Right ventricle myocardium superior (tissue), 1 donor: ENCODE measurements at regions not wholly inside any gene's neighbourhood (a gene's known extent, or its start where the extent isn't known, plus 50 kb on each side); places are given as distances from the start of the nearest gene placed in this dataset.
"Not testable (repeated sequence)": the region's sequence is repeated elsewhere in the genome, so short reads cannot be mapped to it uniquely, and the experiment has no call there.

ENCODE experiments used
- ATAC-seq: fragments of 200-7000 bp; cut with Tn5 transposase; one replicate; pipeline ENCODE4 v1.9.1; 2020; ENCODE audit warnings: mild to moderate bottlenecking; ENCODE audit not compliant: poor library complexity
- DNase-seq: peaks from one replicate; pipeline ENCODE4 v3.0.0-alpha.2; 2020
- intact Hi-C: fragments of 100-400 bp; cut with DNase I; formaldehyde crosslinking; loops from one replicate; pipeline ENCODE4 v1.11.2; 2022
- donor health status: DM: no; HTN: yes; CAD: no; lungs with severe emphysema.

- ATAC-seq (no peak), DNase-seq (no peak)
- intact Hi-C loops, result no loop called here
Measured at GRCh38 chr6:137403443-137403842, 90.8 kb downstream of the OLIG3 start.

DNA sequence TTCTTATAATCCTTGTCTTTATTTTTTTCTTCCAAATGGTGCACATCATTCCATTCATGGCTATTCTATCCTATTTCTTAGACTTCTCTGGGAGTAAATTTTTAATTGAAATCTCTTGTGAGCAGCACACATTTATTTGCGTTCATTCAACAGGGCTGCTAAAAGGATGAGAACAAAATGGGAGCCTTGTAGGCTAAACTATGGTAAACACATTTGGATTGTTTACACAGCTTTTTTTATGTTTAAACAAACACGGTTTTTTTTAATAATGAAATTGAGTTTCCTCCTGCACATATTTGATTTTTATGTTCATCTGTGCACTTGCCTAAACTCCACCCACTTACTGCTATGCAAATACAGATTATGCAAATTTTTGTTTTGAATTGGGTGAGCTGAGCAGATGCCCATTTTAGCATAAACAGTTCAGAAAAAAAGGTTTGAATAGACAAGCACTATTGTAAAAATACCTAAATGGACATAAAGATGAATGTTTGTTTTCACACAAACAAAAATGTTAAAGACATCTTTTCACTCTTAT is 92.0 kb downstream of the OLIG3 start:
- intact Hi-C loops, result no loop called here
- ATAC-seq (no peak), DNase-seq (no peak)

GRCh38 chr6:137401088-137401487 is 93.1 kb downstream of the OLIG3 start:
- ATAC-seq (no peak), DNase-seq (no peak)
- intact Hi-C loops, result no loop called here

- ATAC-seq (no peak), DNase-seq (no peak)
- intact Hi-C loops, result no loop called here
Measured at GRCh38 chr6:137399881-137400443, 94.2 kb downstream of the OLIG3 start.

DNA sequence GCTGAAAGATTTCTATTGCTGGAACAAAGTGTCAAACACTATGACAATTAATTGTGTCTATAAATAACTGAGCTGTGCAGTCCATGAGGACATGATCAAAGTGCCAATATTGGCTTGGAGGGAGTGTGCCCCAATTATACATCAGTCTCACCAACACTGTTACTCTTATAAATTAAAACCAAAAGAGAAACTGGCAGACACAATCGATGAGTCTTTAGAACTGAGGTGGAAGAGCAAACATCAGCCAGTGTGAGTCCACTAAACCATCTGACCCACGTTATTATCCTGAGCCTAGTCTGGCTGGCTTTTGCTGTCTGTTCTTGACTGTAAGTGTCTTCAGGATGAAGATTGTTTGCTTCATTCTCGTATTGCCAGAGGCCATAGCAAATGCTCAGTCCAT is 98.9 kb downstream of the OLIG3 start:
- no peak for ATAC-seq
- intact Hi-C loops, result no loop called here
- no peak for DNase-seq

DNA sequence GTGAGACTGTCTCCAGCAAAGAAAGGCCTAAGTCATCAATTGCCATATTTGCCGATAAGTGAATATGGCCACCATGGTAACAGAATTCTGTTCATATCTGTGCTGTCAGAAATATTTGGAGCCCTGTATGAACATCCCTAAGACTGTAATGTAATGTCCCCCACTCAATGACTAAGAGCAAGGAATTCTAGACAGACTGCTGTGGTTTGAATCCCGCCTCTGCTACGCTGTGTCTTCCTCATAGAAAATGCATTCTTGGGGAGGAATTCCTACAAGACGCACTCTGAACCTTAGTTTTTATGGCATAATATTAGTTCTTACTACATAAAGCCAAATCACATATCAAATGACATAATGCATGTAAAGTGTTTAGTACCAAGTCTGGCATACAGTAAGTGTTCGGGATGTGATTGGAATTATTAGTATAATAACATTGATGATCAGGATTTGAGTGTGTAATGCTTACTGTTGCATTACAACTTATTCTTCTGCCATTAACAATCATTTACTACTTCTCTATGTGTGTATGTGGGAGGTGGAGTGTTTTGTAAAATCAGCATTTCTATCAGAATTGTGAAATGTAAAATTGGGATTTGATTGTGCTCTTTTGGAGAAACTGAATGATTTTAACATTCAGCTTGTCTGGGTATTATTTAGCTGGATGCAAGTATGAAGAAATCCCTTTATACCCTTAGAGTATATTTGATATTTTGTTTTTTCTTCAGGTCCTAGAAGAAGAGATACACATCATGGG is 103.0 kb downstream of the OLIG3 start:
- ATAC-seq (no peak), DNase-seq (no peak)
- intact Hi-C loops, result no loop called here

DNA sequence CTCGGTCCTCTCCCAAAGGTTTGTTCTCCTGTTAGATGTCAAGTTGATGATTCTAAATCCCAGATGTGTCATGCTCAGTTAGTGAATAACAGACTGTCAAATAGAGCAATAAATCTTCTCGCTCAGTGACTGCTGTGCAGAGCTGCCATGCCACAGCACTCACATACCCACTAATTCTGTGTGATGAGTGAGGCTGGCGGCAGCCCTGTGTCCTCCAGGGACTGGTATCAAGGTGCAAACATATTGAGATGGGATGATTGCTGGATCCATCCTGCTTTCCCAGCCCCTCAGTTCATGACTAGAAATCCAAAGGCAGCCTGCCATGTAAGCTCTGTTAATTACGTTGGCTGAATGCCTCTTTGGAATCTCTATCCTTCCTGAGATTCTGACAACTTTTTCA is 103.9 kb downstream of the OLIG3 start:
- no peak for ATAC-seq
- DNase-seq, result no peak
- intact Hi-C loops, result no loop called here

- no peak for DNase-seq
- intact Hi-C loops, result no loop called here
- ATAC-seq, result no peak
Measured at GRCh38 chr6:137389150-137389704, 105.0 kb downstream of the OLIG3 start.

DNA sequence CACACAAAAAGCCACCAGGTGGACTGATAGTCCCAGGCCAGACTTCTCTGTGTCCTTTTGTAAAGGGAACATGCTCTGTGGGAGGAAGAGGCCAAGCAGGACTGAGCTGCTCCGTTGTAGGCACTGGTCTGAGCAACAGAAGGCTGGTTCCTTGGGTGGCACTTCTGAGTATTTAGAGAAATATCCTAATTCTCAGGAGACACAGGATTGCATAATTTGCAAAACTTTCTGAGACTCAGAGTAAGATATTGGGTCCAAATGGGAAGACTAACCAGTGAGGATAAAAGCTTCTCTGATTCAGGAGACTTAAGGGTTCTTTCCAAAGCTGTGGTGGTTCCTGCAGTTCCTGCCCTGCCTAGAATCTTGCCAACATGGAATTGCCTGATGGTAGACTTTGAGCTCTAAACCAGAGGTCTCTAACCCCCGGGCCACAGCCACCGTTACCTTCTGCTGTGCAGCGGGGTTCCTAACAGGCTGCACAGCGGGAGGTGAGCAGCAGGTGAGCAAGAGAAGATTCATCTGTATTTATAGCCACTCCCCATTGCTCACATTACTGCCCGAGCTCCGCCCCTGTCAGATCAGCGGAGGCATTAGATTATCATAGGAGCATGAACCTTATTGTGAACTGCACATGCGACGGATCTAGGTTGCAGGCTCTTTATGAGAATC is 107.0 kb downstream of the OLIG3 start:
- ATAC-seq (no peak), DNase-seq (no peak)
- intact Hi-C loops, result no loop called here

DNA sequence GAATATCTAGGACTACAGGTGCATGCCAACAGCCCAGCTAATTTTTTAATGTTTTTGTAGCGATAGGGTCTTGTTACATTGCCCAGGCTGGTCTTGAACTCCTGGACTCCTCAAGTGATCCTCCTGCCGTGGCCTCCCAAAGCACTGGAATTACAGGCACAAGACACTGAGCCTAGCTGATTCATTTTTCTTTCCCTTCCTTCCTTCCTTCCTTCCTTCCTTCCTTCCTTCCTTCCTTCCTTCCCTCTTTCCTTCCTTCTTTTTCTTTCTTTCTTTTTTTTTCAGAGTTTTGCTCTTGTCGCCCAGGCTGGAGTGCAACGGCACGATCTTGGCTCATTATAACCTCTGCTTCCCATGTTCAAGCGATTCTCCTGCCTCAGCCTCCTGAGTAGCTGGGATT is 110.9 kb downstream of the OLIG3 start:
- ATAC-seq, intact Hi-C loops, DNase-seq: not testable (repeated sequence)

- no peak for ATAC-seq
- intact Hi-C loops, result no loop called here
- no peak for DNase-seq
Measured at GRCh38 chr6:137378090-137378369, 116.2 kb downstream of the OLIG3 start.

DNA sequence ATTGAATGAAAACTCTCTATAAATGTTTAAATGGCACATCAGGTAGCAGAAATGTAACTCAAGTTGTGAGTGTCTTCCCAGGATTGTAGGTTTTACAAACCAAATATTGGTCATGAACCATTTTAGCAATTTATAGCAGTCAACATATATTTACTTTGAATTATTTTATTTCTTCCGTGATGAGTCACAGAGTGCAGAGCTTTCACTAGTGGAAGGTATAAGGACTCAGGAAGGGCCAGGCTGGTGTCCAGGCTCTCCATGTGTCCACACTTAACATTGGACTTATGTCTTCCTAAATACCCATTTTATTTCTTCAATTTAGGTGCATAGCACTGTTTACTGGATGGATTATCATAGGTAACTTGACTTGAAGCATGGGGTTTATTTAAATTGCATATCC is 120.9 kb downstream of the OLIG3 start:
- ATAC-seq, result no peak
- no peak for DNase-seq
- intact Hi-C loops, result no loop called here

DNA sequence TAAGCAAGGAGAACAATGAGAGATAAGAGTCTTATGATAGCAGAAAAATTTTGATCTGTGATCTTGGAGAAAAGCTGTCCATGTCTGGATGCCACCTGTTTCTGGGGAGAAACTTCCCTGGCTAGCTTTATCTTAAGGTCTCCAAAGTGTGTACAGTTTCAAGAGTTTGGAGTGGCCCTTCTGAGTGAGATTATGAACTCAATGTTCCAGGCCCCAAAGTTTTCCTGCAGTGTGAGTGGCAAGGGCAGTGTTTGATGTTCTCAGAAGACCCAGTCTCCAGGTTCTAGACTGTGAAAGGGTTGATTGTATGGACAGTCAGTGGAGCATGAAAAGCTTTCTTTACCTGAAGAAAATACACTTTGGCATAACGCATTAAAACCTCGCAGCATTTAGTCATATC is 121.7 kb downstream of the OLIG3 start:
- intact Hi-C loops, result no loop called here
- ATAC-seq (no peak), DNase-seq (no peak)

DNA sequence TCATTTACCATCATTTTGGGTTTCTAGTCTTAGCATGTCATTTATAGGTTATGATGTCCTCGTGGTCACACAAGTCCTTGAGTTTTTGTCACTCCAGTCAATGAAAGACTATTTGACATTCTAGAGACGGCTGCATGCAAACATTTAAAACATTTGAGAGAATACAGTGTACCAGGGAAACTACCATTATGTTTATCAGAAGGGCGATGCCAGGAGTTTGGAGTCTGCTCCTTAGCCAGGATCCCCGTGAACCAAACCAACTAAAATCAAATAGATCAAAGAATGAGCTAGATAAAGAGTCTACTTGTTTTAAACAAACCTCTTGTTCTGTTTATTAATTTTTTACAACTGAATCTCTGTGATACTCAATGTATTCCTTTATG is 122.6 kb downstream of the OLIG3 start:
- ATAC-seq, result no peak

DNA sequence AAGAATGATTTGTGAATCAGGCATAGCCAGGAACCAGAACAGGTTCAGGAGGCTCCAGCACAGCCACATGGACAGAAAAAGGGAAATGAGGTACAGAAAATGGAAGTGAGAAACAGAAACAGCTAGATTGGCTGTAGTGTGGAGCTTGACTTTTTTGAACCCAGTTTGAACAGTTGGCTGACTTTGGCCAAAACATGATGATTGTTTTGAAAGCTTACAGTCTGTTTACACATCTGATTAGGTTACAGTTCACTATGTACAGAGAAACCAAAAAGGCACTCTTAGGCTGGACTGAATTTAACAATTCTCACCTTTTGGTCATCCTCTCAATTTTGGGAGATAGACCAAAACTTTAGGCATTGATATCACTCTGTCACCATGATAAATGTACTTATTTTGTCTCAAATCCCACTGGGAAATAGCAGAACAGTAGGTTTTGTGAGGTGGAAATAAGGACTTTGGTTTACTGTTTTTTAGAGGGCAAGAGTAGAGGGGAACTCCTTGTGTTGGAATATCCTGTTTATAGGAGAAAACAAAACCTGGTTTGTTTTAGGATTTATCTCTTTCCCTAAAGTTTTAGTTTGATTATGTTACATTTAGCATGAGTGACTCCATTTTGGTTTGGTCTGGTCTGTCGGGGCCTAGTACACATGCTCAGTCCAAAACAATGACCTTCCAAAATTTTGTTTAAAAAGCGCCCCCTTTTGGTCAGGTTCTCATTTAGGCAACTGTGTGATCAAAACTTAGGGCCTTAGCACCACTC is 123.1 kb downstream of the OLIG3 start:
- ATAC-seq, result no peak
- intact Hi-C loops, result no loop called here
- DNase-seq, result no peak

More for the DNA sequence above, 122.6 kb downstream of the OLIG3 start:
- no peak for DNase-seq
- intact Hi-C loops, result no loop called here

- intact Hi-C loops, result no loop called here
- ATAC-seq (no peak), DNase-seq (no peak)
Measured at GRCh38 chr6:137369136-137369535, 125.1 kb downstream of the OLIG3 start.

DNA sequence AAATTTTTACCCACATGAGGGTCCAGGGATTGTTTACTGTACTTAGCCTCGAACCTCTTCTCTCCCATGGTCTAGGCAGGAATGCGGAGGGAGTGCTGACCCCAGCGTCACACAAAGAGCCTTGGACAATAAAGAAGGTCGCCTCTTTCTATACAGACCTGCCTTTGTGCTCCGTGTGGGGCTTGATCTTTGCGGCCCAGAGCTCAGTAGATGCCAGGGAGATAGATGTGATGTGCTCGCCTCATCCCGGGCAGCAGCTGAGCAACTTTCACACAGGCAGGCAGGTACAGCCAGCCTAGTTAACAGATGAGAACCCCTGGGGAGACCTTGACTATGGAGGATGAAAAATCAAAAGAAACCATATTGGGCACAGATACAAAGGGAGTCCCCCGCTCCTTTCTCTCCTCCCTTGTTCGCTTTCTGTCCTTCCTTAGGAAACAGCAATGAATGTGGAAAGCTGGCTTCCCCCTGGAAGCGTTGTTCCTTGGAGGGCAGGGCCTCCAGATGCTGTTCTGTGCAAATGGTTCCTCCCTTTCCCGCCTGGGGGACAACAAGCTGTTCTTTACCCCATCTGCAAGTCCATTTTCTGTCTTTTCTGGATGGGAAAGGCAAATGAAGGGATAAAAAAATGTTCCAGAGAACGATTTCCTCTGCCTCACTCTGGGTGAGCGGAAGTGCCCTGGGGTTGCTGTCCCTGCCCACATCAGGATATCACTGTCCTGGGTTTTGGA is 128.3 kb downstream of the OLIG3 start:
- no peak for ATAC-seq
- intact Hi-C loops, result no loop called here
- DNase-seq, result no peak

DNA sequence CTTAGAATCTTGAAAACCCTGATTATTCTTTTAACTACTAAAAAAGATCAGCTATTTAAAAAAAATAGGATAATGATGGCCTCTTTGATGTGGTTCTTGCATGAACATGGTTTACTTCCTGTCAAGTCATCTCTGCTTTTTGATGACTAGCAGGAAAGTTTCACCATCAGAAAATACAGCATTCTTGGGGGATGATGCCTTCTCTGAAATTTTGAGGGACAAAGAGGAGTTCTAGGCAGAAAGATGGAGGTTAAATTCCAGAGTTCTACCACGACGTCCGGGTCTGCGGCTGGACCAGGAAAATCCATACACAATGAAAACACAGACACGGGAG is 130.4 kb downstream of the OLIG3 start:
- ATAC-seq (no peak), DNase-seq (no peak)
- intact Hi-C loops, result no loop called here
